Hepatocyte (in vitro differentiated cells): ENCODE measurements at regions not wholly inside any gene's neighbourhood (a gene's known extent, or its start where the extent isn't known, plus 50 kb on each side); places are given as distances from the start of the nearest gene placed in this dataset.

Experiments
- DNase-seq: peaks from one replicate; pipeline ENCODE4 v3.0.0-alpha.2; 2016; ENCODE audit warnings: low spot score
- H2AFZ ChIP-seq: fragments of 200-600 bp; sonication (generic); 2 replicates; pipeline ENCODE4 v1.6.0; 2016; ENCODE audit warnings: antibody characterized with exemption, mild to moderate bottlenecking
- H3K27ac ChIP-seq: fragments of 200-600 bp; sonication (generic); 2 replicates; pipeline ENCODE4 v1.5.1; 2016; ENCODE audit warnings: mild to moderate bottlenecking
- H3K27me3 ChIP-seq: fragments of 200-600 bp; sonication (generic); 2 replicates; pipeline ENCODE4 v1.6.1; 2016
- H3K36me3 ChIP-seq: fragments of 200-600 bp; sonication (generic); replicated peaks from 2 replicates; pipeline ENCODE4 v1.5.1; 2016; ENCODE audit warnings: low read depth; ENCODE audit not compliant: insufficient read depth
- H3K4me1 ChIP-seq: fragments of 200-600 bp; sonication (generic); 2 replicates; pipeline ENCODE4 v1.5.1; 2016; ENCODE audit warnings: mild to moderate bottlenecking, moderate library complexity; ENCODE audit not compliant: insufficient read depth
- H3K4me2 ChIP-seq: fragments of 200-600 bp; sonication (generic); 2 replicates; pipeline ENCODE4 v1.6.0; 2016
- H3K4me3 ChIP-seq: fragments of 200-600 bp; sonication (generic); 2 replicates; pipeline ENCODE4 v1.5.1; 2016; ENCODE audit warnings: mild to moderate bottlenecking
- H3K79me2 ChIP-seq: fragments of 200-600 bp; sonication (generic); 2 replicates; pipeline ENCODE4 v1.6.0; 2017; ENCODE audit warnings: mild to moderate bottlenecking
- H3K9me2 ChIP-seq: fragments of 200-600 bp; sonication (generic); replicated peaks from 2 replicates; pipeline ENCODE4 v1.6.0; 2017; ENCODE audit warnings: mild to moderate bottlenecking; ENCODE audit not compliant: insufficient read depth
- H3K9me3 ChIP-seq: fragments of 200-600 bp; sonication (generic); 2 replicates; pipeline ENCODE4 v1.5.1; 2016; ENCODE audit warnings: low read depth, mild to moderate bottlenecking
- H4K20me1 ChIP-seq: fragments of 200-600 bp; sonication (generic); 2 replicates; pipeline ENCODE4 v1.6.0; 2016; ENCODE audit warnings: mild to moderate bottlenecking; ENCODE audit not compliant: insufficient read depth, poor library complexity, severe bottlenecking
- CTCF ChIP-seq: fragments of 200-600 bp; sonication (generic); IDR thresholded peaks from 2 replicates; pipeline ENCODE4 v1.5.1; 2016; ENCODE audit warnings: antibody characterized with exemption, mild to moderate bottlenecking; ENCODE audit not compliant: poor library complexity
- EZH2 ChIP-seq: fragments of 200-600 bp; sonication (generic); IDR thresholded peaks from 2 replicates; pipeline ENCODE4 v1.6.1; 2016; ENCODE audit warnings: antibody characterized with exemption, mild to moderate bottlenecking, borderline replicate concordance
- EZH2phosphoT487 ChIP-seq: fragments of 200-600 bp; sonication (generic); IDR thresholded peaks from one replicate; pipeline ENCODE4 v1.6.1; 2018; ENCODE audit warnings: antibody characterized with exemption, mild to moderate bottlenecking, low read depth, moderate library complexity; ENCODE audit not compliant: unreplicated experiment, severe bottlenecking
- WGBS: methylation state at CpG from one replicate; pipeline ENCODE4 v1.1.6; 2016; ENCODE audit warnings: low lambda C conversion rate; ENCODE audit errors: missing lambda C conversion rate; 5-methylcytosine and 5-hydroxymethylcytosine counted together

- H3K4me3 ChIP-seq = no peak overlapping the region
- H4K20me1 ChIP-seq = no peaks in the 10 kb centered on the region
- no peaks in the 10 kb centered on the region for H3K79me2 ChIP-seq
- H3K9me2 ChIP-seq = no peaks in the 10 kb centered on the region
- no peak for TF ChIP-seq EZH2phosphoT487
- TF ChIP-seq CTCF = no peak
- TF ChIP-seq EZH2 = no peak
- no peaks in the 10 kb centered on the region for H3K4me1 ChIP-seq
- 91% methylated on average over 11 of the region's 11 CpGs for WGBS
- H3K9me3 ChIP-seq = no peaks in the 10 kb centered on the region
- DNase-seq = no peak
- no peak overlapping the region for H3K4me2 ChIP-seq
- no peak overlapping the region for H2AFZ ChIP-seq
- no peaks in the 10 kb centered on the region for H3K36me3 ChIP-seq
- H3K27me3 ChIP-seq = no peaks in the 10 kb centered on the region
- H3K27ac ChIP-seq = no peak overlapping the region
These were observed 1293.4 kb downstream of the TBC1D22A start for GRCh38 chr22:48055827-48056226.

DNA sequence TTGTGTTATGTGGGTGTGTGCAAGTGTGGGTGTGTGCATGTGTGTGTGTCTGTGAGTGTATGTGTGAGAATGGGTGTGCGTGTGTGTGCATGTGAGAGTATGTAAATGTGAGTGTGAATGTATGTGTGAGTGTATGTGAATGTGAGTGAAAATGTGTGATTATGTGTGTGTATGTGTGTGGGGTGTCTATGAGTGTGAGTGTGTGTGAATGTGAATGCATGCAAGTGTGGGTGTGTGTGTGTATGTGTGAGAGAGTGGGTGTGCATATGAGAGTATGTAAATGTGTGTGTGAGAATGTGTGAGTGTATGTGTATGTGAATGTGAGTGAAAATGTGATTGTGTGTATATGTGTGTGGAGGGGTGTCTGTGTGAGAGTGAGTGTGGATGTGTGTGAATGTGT, 1292.7 kb downstream of the TBC1D22A start:
- Histone ChIP-seq H3K27me3 (no peaks in the 10 kb centered on the region), H3K9me2 (no peaks in the 10 kb centered on the region), H2AFZ (no peak overlapping the region), H3K4me2 (no peak overlapping the region), H3K4me3 (no peak overlapping the region), H3K79me2 (no peaks in the 10 kb centered on the region), H3K4me1 (no peaks in the 10 kb centered on the region), H3K36me3 (no peaks in the 10 kb centered on the region), H3K27ac (no peak overlapping the region), H3K9me3 (no peaks in the 10 kb centered on the region), H4K20me1 (no peaks in the 10 kb centered on the region)
- 95% methylated on average over 1 of the region's 1 CpG for WGBS
- TF ChIP-seq CTCF (no peak), EZH2phosphoT487 (no peak), EZH2 (no peak)
- DNase-seq = no peak

GRCh38 chr22:48054596-48054995, 1292.1 kb downstream of the TBC1D22A start:
- Histone ChIP-seq H4K20me1 (no peaks in the 10 kb centered on the region), H3K36me3 (no peaks in the 10 kb centered on the region), H3K4me3 (no peak overlapping the region), H3K9me2 (no peaks in the 10 kb centered on the region), H3K27me3 (no peaks in the 10 kb centered on the region), H3K79me2 (no peaks in the 10 kb centered on the region), H3K4me1 (no peaks in the 10 kb centered on the region), H3K9me3 (no peaks in the 10 kb centered on the region), H2AFZ (no peak overlapping the region), H3K27ac (no peak overlapping the region), H3K4me2 (no peak overlapping the region)
- no peak for TF ChIP-seq EZH2phosphoT487
- no peak for TF ChIP-seq EZH2
- no peak for TF ChIP-seq CTCF
- WGBS = 83% methylated on average over 14 of the region's 14 CpGs
- DNase-seq = no peak

DNA sequence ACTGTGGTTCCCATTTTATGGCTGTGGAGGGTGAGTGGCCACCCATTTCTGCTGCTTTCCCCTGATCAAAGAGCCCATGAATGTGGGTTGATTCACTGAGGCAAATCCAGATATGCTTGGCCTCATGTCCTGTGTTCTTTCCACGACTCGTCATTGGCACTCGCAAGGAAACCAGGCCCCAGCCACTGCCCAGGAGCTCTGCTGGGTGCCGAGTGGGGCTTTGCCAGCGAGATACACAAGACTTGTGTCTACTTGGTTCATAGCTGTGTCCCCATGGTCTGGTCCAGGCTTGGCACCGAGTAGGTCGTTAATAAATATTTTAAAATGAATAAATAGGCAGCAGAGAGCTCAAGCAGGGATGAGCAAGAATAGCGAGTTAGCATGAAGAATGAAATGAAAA, 1291.5 kb downstream of the TBC1D22A start:
- TF ChIP-seq EZH2 (no peak), EZH2phosphoT487 (no peak), CTCF (no peak)
- Histone ChIP-seq H3K4me3 (no peak overlapping the region), H3K27ac (no peak overlapping the region), H4K20me1 (no peaks in the 10 kb centered on the region), H2AFZ (no peak overlapping the region), H3K79me2 (no peaks in the 10 kb centered on the region), H3K9me2 (no peaks in the 10 kb centered on the region), H3K4me2 (no peak overlapping the region), H3K9me3 (no peaks in the 10 kb centered on the region), H3K4me1 (no peaks in the 10 kb centered on the region), H3K36me3 (no peaks in the 10 kb centered on the region), H3K27me3 (no peaks in the 10 kb centered on the region)
- 84% methylated on average over 8 of the region's 8 CpGs for WGBS
- no peak for DNase-seq
